Stomach smooth muscle (tissue), 2 donors: ENCODE measurements at regions not wholly inside any gene's neighbourhood (a gene's known extent, or its start where the extent isn't known, plus 50 kb on each side); places are given as distances from the start of the nearest gene placed in this dataset.

Source experiments
- H3K27ac ChIP-seq: one replicate; pipeline ENCODE4 v1.7.0; 2013; ENCODE audit warnings: mild to moderate bottlenecking, low read length, inconsistent platforms
- H3K27me3 ChIP-seq, 2 donors: one replicate each; pipeline ENCODE4 v1.7.0; 2013; ENCODE audit warnings: low read length in 2 of 2; ENCODE audit not compliant: insufficient read depth in 2 of 2, control insufficient read depth in 1 of 2
- H3K36me3 ChIP-seq, 2 donors: one replicate each; pipeline ENCODE4 v1.7.0; 2013; ENCODE audit warnings: low read length in 2 of 2; ENCODE audit not compliant: control insufficient read depth in 2 of 2, insufficient read depth in 2 of 2
- H3K4me1 ChIP-seq: one replicate; pipeline ENCODE4 v1.7.0; 2013; ENCODE audit warnings: low read length; ENCODE audit not compliant: control insufficient read depth, insufficient read depth
- H3K4me3 ChIP-seq, 2 donors: one replicate each; pipeline ENCODE4 v1.7.0; 2013; ENCODE audit warnings: low read length in 2 of 2
- H3K9ac ChIP-seq, 2 donors: one replicate each; pipeline ENCODE4 v1.7.0; 2013; ENCODE audit warnings: low read length in 2 of 2, mild to moderate bottlenecking in 1 of 2
- H3K9me3 ChIP-seq, 2 donors: one replicate each; pipeline ENCODE4 v1.7.0; 2013; ENCODE audit warnings: low read length in 2 of 2; ENCODE audit not compliant: control insufficient read depth in 2 of 2
- donor health status: healthy.
- donor health status: Pancreatic carcinoma.

DNA sequence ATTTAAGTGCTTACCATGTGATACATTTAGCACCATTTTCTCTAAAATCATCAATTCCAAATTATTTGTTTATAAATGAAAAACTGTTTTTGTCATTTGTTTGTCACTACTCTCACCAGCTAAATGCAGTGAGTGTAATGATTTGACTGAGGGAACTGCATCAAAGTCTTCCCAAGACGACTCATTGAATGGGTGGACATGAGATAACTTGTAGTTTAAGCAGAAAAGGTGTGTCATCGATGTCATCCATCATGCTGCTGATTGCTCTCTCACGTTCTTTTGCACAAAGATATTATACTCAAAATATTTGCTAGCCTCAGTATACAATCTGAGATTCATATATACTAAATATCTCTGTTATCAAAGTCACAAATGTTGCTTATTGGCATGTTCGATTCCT is 366.5 kb downstream of the IRS2 start:
- no peak overlapping the region for H3K9ac ChIP-seq
- no peaks in the 10 kb centered on the region for H3K36me3 ChIP-seq

DNA sequence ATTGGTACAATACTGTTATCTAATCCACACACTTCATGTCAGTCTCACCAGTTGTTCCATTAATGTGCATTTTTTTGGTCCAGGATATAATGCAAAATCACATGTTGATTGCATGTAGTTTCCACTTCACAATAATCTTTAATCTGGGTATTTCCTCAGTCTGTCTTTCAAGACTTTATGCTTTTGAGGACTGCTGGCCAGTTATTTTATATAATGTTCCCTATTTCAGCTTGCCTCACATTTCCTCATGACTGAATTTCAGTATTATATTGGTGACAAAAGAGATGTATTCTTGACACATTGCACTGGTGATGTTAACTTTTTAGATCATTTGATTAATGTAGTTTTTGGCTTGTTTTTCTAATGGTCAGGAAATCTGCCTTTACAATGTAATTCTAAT is 368.3 kb downstream of the IRS2 start:
- H3K4me1 ChIP-seq = no peaks in the 10 kb centered on the region

More for the DNA sequence above, 366.5 kb downstream of the IRS2 start:
- Histone ChIP-seq H3K27me3 (no peaks in the 10 kb centered on the region), H3K4me1 (no peaks in the 10 kb centered on the region), H3K9me3 (no peaks in the 10 kb centered on the region), H3K4me3 (no peak overlapping the region), H3K27ac (no peak overlapping the region)

DNA sequence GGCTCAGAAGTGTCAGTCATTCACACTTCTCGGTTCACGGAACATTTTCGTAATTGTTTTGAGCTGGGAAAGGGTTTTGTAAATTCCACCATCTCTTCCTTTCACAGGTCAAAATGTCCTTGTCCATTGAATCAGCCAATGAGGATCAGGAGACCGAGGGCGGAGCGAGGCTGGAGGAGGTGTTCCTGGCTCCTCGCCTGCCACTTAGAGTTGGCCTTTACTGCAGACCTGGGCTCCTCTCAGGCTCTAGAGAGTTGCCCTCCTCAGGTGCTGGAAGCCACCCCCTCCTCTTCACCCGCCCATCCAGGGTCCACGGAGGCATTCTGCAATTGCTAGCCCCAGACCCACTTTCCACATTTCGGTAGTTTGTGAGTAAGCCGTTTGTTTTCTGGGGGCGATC is 370.4 kb downstream of the IRS2 start:
- H3K27ac ChIP-seq = no peak overlapping the region
- peaks cover 9% of the 10 kb centered on the region for H3K4me1 ChIP-seq
- H3K4me3 ChIP-seq = no peak overlapping the region
- no peaks in the 10 kb centered on the region for H3K9me3 ChIP-seq
- no peak overlapping the region for H3K9ac ChIP-seq
- H3K27me3 ChIP-seq = no peaks in the 10 kb centered on the region
- no peaks in the 10 kb centered on the region for H3K36me3 ChIP-seq

More for the DNA sequence above, 368.3 kb downstream of the IRS2 start:
- Histone ChIP-seq H3K9me3 (no peaks in the 10 kb centered on the region), H3K9ac (no peak overlapping the region), H3K4me3 (no peak overlapping the region), H3K27me3 (no peaks in the 10 kb centered on the region), H3K36me3 (no peaks in the 10 kb centered on the region), H3K27ac (no peak overlapping the region)

GRCh38 chr13:109415057-109415456 is 371.3 kb downstream of the IRS2 start:
- Histone ChIP-seq H3K4me1 (peaks cover 9% of the 10 kb centered on the region), H3K9me3 (no peaks in the 10 kb centered on the region), H3K9ac (no peak overlapping the region), H3K27ac (no peak overlapping the region), H3K27me3 (no peaks in the 10 kb centered on the region), H3K36me3 (no peaks in the 10 kb centered on the region), H3K4me3 (no peak overlapping the region)

DNA sequence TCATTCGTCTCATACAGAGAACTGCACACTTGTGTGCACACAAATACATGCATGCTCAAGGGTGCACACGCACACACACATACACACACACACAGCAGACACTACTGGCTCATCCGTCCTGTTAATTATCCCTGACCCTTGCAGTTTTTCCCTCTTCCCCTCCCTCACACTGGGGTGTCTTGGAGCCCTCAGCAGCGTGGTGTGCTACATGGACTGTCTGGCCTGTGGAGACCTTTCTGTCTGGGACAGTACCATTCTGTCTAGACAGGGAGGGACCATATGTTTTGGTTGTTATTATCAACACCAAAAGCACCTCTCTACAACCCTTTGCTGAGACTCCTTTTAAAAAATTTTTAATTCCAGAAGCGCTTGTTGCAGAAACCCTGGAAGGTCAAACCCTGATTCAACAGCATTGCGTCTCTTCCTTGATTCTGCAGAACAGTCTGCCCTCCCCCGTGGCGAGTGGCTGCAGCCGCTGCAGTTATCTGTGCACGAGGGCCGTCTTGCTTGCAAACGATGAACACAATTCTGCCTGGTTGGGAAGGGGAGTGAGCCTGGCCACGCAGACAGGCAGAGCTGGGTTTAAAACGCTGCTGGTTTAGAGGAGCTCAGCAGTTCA is 374.0 kb downstream of the IRS2 start:
- peak overlapping the region; percentile 43 to 52 for H3K4me3 ChIP-seq
- H3K27ac ChIP-seq = no peak overlapping the region
- H3K27me3 ChIP-seq = no peaks in the 10 kb centered on the region
- no peaks in the 10 kb centered on the region for H3K9me3 ChIP-seq
- peaks cover 9% of the 10 kb centered on the region for H3K4me1 ChIP-seq
- no peak overlapping the region for H3K9ac ChIP-seq
- no peaks in the 10 kb centered on the region for H3K36me3 ChIP-seq

DNA sequence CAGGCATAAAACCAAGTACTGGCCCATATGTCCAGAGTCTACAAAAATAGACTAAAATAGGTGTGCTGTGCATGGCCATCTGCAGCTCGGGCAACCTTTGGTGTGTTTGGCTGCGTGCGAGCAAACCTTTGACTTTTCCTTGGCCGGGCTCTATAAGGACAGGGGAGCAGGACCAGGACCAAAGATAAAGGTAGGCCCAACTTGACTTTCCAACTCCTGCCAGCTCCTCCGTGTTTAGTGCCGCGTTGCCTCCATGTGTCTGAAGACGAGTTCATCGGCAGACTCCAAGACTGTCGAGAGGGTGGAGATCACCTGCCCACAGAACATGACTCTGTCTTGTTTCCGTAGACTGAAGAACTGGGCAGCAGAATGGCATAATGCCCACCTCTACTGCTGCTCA is 375.5 kb downstream of the IRS2 start:
- Histone ChIP-seq H3K9ac (no peak overlapping the region), H3K36me3 (no peaks in the 10 kb centered on the region), H3K9me3 (no peaks in the 10 kb centered on the region), H3K4me3 (no peak overlapping the region), H3K4me1 (peaks cover 9% of the 10 kb centered on the region), H3K27me3 (no peaks in the 10 kb centered on the region), H3K27ac (no peak overlapping the region)

DNA sequence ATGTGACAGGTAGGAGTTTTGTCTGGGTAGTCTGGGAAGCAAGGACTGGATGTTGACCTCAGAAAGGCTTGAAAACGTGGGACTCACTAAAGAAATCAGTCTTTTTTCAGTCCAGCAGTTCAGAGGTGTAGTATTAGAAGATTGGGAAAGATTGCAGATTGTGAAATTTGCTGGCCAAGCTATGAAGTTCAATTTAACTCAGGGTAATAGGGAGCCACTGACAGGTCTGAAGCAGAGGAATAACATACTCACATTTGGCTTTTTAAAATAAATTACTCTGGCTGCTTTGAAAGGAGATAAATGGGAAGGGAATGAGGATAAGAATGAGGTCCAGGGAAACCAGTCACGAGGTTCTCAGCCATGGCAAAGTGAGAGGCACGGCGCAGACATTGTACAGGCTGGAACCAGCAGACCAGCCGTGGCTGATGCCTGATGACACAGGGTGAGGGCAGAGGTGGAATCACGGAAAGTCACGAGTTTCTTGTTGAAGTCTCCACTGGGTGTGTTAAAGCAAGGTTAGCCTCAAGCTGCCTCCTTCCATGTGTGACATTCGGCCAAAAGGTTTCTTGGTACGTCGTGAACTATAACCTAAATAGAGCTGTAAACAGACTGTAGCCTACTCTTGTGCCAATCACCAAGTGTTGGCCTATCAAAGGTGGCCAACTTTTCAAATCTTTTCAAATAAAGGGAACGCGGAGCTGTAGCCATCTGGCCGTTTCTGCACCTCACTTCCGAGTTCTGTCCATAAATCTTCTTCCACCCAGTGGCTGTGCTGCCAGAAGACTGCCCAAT is 377.6 kb downstream of the IRS2 start:
- Histone ChIP-seq H3K4me1 (peaks cover 9% of the 10 kb centered on the region), H3K9me3 (no peaks in the 10 kb centered on the region), H3K27me3 (no peaks in the 10 kb centered on the region), H3K9ac (no peak overlapping the region), H3K27ac (no peak overlapping the region), H3K36me3 (no peaks in the 10 kb centered on the region), H3K4me3 (no peak overlapping the region)

- Histone ChIP-seq H3K9me3 (no peaks in the 10 kb centered on the region), H3K4me1 (no peaks in the 10 kb centered on the region), H3K36me3 (no peaks in the 10 kb centered on the region), H3K4me3 (no peak overlapping the region), H3K9ac (no peak overlapping the region), H3K27me3 (no peaks in the 10 kb centered on the region), H3K27ac (no peak overlapping the region)
Measured at GRCh38 chr13:109406376-109406992, 379.9 kb downstream of the IRS2 start.

DNA sequence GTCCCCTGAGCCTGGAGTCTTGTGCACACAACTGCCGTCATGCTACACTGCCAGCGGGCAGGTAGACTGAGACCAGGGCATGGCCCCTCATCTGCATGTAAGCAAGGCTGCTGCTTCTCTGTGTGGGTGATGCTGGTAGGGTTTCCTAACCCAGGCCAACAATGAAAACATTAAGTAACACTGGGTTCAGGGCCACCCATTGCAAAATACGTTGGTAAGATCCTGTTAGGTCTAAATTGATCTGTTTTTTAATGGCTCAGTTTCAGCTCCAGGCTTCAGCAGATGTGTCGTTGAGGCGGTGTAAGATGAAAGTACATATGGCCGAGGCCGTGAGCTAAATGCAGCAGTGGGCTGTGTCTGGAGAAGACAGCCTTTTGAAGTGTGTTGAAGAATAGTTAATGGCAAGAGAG is 383.4 kb downstream of the IRS2 start:
- Histone ChIP-seq H3K4me3 (no peak overlapping the region), H3K27me3 (no peaks in the 10 kb centered on the region), H3K9me3 (no peaks in the 10 kb centered on the region), H3K9ac (no peak overlapping the region), H3K36me3 (no peaks in the 10 kb centered on the region), H3K27ac (no peak overlapping the region), H3K4me1 (no peaks in the 10 kb centered on the region)

DNA sequence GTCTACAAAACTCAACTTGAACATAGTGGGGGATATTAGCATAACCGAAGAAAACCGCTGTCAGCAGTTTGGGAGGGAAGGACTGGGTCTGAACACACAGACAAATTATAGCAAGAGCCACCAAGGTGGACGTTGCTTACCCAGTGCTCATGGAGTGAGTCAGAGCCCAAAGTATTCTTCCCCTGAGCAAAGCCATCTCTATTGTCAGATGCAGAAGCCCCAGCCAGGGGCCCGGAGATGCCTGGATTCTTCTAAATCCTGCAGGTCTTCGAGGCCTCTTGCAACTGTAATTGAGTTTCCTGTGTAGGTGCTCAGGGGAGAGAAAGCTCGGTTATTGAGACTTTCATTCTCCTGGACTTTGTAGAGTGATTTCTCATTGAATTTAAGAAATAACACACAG is 384.5 kb downstream of the IRS2 start:
- no peaks in the 10 kb centered on the region for H3K36me3 ChIP-seq
- no peaks in the 10 kb centered on the region for H3K9me3 ChIP-seq
- no peak overlapping the region for H3K4me3 ChIP-seq
- no peak overlapping the region for H3K9ac ChIP-seq
- H3K27me3 ChIP-seq = no peaks in the 10 kb centered on the region
- H3K4me1 ChIP-seq = no peaks in the 10 kb centered on the region
- H3K27ac ChIP-seq = no peak overlapping the region

DNA sequence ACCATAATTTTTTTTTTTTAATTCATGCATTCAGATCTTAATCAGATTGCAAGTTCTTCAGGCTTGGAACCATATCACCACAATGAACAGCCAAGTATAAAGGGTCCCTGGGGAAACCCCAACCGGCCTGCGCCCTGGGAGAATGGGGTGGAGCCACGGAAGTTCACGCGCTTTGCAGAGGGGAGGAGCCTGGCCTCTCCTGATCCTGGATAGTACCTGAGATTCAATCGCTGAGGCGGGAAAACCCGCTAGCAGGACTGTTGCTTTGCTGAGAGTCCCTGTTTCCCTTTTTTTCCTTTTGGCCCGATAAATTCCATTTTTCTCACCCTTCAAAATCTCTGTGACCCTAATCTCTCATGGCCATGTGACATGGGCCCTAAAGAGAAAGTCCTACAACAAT is 385.1 kb downstream of the IRS2 start:
- Histone ChIP-seq H3K4me3 (no peak overlapping the region), H3K4me1 (no peaks in the 10 kb centered on the region), H3K36me3 (no peaks in the 10 kb centered on the region), H3K9ac (no peak overlapping the region), H3K27ac (no peak overlapping the region), H3K9me3 (no peaks in the 10 kb centered on the region), H3K27me3 (no peaks in the 10 kb centered on the region)
